HG03457 (cell line): ENCODE measurements at regions not wholly inside any gene's neighbourhood (a gene's known extent, or its start where the extent isn't known, plus 50 kb on each side); places are given as distances from the start of the nearest gene placed in this dataset.

Experiments used
- ATAC-seq: cut with Tn5 transposase; IDR thresholded peaks from one replicate; pipeline ENCODE4 v1.9.1; 2021; ENCODE audit warnings: moderate number of reproducible peaks; ENCODE audit not compliant: unreplicated experiment

DNA sequence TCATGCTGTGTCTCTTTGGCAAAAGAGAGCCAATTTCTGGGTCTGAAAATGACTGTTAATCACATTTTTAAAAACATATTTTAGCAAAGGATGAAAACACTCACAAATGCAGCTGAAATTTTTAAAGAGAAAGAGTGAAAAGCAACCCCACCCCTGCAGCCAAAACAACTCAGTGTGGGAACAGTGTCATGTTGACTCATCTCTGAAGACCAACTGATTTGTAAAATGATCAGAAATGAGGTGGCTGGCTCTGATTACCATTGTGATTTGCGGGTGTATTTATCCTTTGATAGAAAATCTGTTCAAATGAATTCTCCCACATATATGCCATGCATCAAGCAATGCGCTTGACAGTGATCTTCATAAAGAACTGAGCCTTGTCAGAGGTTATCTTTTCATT lies 287.0 kb upstream of the ESRRG start:
- ATAC-seq: no peak

DNA sequence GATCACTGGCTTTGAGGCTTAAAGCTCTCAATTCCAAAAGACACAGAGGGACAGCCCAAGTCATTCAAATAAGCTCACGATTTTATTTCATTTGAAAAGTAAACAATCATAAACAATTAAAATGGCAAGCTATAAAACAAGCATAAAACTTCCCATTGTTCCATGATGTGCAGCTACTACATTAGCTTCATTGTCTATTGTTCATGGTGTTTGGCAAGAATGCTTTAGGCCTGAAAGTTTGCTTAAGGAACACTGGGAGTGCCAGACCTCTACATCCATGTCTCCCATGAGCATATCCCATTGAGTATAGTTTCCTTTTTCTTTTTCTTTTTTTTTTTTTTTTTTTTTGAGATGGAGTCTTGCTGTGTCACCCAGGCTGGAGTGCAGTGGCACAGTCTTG lies 286.1 kb upstream of the ESRRG start:
- no peak for ATAC-seq

DNA sequence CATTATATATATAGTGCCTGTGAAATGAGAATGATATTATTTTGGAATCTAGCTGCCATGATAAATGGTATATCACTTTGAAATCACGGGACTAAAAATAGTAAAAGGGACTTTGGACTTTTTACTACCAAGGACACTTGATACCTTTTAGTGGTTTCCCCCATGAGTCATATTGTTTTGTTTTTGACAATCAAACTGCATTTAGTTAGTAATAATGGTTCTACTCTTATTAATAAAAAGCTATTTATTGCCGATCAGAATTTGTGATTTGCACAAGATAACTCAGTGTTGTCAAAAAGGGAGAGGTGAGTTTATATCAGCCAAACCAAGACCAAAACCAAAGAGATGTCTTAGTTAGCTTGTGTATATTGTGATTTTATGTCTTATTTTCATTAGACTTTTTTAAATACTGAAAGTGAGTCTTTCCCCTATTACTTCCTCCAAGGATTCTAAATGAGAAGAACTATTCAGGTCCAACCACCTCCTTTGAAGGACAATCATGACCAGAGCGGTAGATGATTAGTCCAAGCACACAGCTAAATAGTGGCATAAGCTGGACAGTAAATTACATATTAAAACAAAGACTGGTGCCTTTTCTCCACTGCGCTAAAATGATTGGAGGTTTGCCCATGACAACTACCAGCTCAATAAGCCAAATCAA lies 281.7 kb upstream of the ESRRG start:
- ATAC-seq: no peak

DNA sequence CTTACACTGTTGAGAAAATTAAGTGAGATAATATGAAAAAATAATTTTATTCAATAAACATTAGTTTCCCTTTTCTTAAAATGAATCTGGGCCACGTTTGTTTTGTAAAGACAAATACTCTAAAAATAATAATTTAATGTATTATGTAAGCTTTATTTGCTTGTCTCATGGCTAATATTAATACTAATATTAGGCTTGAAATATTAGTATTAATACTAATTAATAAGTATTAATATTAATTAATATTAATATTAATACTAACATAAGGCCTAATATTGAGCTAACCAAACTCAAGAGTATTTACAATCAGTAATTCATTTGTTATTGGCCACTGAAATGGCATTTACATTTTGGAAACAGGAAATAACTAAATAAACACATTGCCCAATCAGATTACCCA lies 280.1 kb upstream of the ESRRG start:
- ATAC-seq: no peak

DNA sequence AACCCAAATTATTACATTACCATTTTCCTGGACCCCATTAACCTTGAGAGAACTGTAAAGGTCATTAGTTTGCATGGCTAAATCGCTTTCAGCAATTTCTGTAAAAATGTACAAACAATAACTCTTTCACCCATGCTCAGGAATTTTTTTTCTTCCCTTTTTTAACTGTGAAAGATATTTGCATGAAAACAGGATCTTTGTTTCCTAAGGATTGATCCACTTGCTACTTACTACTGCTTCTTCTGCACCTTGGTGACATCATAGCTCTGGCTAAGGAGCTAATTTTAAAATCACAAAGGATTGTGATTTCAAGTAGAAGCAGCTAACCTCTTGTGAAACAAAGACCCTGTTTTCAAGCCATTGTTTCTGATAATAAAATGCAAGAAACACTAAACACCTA lies 274.6 kb upstream of the ESRRG start:
- ATAC-seq: no peak

DNA sequence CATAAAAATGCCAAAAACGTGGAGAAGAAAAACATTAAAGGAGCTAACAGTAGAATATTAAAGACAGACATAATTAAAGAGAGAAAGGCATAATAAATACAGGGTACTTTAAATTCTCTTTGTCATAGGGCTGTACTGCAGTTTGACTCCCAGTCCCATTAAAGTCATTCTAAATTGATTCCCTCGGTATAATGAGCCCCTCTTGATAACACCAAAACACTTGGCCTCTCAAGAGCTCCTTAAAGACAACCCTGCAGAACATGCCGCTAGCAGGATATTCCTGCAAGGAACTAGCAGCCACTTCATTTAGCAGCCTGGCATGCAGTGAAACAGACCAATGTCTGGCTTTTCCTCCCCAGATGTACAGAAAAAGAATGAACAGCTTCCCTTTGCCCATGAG lies 273.8 kb upstream of the ESRRG start:
- no peak for ATAC-seq

DNA sequence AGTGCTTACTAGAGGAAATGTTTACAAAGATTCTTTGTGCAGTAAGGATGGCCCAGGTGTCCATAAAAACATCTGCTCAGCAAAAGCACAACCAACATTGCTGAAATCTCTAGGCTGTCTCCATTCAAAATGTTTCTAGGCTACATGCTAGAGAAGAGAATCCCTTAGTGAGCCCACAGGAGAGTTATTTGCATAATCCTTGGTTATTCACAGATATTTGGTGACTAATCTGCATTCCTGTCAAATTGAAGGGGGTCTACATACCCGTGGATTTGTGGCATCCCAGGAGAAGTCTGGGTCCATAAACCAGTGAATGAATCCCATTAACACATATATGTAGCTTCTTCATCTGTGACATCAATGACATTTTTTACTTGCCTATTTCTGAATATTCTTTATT lies 261.3 kb upstream of the ESRRG start:
- ATAC-seq: no peak

DNA sequence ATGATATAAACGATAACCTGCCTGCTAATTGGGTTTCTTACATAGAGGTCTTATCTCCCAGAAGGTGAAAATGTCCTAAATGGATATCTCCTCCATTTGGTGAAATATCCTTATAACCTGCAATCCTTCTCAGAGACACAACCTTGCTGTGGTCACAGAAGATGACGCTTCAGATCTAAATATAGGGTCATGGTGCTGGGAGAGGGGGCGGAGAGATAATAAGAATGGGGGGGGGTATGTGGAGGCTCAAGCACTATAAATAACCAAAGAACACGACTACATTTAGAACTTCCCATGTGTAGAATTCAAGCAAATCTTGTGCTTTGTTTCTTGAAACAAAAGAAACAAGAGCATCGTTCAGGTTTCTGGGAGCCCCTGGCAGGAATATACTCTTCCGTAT lies 260.6 kb upstream of the ESRRG start:
- ATAC-seq: no peak

DNA sequence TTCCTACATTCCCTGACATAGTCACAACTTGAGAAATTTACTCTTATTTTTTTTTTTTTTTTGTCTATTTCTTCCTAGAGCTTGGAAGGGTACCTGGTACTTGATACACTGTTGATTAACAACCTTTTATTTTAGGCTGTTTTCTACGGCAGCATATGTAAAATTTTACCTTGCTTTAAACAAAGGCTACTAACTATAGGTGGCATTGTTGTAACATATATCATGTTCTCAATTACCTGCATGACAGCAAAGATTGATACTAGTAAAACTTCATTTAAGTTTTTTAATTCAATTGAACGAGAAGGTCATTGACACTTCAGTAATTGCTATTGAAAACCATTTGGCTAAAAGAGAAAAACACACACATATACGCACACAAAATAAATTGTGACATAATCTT lies 238.3 kb upstream of the ESRRG start:
- no peak for ATAC-seq

DNA sequence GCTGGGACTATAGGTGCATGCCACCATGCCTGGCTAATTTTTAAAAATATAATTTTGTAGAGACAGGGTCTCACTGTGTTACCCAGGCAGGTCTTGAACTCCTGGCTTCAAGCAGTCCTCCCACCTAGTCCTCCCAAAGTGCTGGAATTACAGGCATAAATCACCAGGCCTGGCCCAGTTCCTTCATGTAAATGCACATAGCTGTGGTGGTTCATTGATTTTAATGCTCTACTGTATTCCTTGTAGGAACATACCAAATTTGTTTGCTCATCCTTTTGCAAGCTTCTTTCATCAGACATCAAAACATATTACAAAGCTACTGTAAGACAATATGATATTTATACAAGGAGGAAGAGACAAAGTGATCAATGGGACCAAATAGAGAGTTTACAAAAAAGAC lies 237.5 kb upstream of the ESRRG start:
- ATAC-seq: no peak

DNA sequence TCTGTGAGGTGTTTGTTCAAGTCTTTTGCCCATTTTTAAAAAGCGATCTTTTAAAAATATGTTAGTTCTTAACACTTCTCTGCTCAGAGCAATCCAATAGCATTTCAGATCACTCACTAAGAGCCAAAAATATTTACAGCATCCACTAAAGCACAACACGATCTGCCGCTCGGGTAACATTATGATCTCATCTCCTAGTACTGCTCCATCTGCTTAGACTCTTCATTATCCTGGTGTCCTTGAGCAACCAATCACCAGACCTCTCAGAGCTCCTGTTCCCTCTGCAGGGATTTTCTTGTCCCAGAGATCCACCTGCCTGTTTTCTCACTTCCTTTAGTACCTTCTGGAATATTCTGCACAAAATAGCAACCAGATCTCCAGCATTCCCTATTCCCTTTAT lies 235.3 kb upstream of the ESRRG start:
- ATAC-seq: no peak

DNA sequence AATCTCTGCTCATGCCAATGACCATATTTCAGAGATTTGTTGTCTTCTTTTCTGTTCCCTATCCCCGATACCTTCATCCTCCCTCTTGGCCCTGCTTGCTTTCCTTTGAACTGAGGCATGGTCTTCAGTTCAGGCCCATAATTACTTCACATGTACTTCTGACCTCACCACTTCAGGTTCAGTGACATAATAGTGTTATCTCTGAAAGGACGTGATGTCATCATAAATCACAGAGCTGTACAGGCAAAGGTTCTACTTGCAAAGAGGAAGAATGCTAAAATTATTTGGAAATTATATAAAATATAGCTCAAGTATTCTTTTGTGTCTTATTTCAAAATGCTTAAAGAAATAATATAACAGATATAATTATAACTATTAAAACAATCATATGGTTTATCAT lies 230.3 kb upstream of the ESRRG start:
- ATAC-seq: no peak

DNA sequence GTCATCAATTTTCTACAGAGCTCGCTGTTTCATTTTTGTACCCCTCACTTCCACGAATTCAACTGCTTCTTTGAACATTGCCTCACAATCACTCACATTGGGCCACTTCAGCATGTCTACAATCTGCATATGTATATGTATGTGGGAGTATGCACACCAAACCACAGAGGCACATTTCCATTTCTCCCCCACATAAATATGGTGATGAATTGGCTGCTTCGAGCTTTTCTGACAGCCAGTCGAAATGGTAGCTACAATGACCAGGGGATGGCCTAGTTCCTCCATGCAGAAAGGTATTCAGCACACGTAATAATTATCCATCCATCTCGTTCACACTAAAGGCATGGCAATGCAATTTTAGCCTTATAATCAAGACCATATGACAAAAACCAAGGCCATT lies 229.6 kb upstream of the ESRRG start:
- ATAC-seq: no peak

DNA sequence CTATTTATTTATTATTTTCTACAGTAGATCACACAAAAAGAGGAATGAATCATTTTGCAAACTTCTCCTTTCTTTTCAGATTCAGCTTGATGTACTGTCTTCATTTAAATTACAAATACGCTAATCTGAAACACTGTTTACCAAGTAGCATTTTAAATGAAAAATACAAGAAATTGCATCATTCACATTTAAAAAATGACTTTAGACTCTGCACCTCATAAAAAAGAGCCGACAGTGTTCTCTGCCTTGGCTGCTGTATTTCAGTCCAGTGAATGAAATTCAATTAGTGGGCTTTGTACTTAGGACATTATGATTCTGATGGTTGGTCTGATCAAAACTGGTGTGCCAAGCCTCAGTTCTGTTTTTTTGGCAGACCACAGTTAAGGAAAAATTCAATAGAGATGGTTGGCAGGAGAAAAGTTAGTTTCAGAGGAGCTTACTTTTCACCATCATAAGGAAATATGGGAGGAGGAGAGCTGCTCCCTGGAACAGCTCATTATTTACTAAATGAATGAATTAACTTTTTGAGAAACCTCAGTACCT lies 222.4 kb upstream of the ESRRG start:
- no peak for ATAC-seq

DNA sequence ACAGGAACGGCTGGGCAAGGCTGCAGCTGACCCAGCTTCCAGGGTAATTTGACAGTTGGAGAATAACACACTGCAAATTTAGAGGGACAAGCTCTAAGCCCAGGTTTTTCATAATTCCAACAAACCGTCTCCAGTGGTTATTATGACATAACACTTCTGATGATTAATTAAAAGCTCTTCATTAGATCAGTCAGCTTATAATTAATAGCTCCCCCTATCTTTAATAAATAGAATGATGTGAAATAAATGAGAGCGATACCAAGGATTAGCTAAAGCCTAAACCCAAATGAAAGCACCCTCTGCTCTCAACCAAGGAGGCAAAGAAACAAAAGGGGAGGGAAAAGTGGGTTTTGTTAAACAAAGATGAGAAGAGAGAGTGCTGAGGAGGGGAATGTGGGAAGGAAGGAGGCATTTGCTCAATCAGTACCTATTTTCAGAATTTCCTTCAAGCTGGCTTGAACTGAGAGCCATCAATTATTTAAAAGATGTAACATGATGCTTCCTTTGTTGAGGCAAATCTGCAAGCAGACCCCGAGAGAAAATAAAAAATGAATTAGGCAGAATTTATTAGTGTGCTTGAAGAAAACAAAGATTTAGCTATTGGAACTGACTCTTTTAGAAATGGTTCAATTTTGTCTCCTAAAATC lies 221.8 kb upstream of the ESRRG start:
- ATAC-seq: no peak

DNA sequence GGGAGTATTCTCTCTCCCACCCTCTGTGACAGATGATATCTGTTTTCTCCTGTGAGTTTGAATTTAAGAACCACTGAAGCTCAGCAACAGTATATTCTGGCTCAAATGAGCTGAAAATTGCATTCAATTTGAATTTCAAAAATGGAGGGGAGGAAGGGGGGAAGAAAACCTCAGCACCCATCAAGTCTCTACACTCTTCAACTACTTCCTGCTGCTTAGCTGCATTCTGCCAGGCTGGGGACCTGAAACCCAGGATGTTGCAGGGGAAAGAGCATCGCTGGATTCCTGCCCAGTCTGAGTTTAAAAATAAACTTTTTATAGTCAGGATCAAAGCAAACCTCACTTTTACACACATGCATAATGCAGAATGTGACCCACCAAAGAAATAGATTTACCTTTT lies 214.3 kb upstream of the ESRRG start:
- no peak for ATAC-seq

DNA sequence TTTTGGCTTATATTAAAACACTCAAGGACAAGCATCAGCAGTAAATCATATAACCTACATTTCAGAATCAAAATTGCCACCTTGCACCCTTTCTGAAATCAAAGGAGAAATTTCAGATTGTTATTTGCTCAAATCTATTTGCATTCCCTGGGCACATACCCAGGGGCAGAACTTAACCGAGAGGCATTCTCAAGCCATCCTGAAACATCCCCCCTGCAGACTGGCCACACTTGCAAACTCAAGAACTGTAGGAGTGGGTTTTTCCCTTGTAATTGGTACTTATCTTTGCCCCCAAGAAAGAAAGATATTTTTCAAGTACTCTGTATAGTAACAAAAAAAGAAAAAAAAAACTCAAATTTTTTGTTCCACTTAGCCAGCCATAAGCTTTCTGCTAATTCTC lies 213.6 kb upstream of the ESRRG start:
- no peak for ATAC-seq

DNA sequence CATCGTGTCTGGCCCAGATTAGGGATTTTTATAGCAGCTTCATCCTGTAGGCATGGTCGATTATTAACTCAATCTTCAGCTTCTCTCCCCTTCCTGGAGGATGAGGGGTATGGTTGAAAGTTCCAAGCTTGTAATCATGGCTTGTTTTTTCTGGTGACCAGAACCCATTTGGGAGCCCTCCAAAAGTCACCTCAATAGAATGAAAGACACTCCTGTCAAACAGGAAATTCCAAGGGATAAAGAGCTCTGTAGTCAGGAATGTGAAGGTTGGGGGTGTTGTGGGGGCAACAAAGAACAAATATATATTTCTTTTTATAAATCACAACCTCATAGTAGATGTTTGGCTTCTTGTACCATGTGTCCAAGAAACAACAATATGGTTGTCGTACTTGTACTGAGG lies 212.7 kb upstream of the ESRRG start:
- no peak for ATAC-seq

DNA sequence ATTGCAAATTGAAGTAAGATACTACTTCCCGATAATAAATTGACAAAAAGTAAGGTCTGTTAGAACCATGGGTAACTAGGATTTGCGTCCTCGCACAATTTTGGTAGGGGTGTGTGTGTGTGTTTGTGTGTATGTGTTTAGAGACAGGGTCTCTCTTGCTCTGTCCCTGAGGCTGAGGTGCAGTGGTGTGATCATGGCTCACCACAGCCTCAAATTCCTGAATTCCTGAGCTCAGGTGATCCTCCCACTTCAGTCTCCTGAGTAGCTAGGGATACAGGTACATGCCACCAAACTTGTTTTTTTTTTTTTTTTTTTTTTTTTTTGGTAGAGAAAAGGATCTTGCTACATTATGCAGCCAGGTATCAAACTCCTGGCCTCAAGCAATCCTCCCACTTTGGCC lies 209.2 kb upstream of the ESRRG start:
- ATAC-seq: no peak

DNA sequence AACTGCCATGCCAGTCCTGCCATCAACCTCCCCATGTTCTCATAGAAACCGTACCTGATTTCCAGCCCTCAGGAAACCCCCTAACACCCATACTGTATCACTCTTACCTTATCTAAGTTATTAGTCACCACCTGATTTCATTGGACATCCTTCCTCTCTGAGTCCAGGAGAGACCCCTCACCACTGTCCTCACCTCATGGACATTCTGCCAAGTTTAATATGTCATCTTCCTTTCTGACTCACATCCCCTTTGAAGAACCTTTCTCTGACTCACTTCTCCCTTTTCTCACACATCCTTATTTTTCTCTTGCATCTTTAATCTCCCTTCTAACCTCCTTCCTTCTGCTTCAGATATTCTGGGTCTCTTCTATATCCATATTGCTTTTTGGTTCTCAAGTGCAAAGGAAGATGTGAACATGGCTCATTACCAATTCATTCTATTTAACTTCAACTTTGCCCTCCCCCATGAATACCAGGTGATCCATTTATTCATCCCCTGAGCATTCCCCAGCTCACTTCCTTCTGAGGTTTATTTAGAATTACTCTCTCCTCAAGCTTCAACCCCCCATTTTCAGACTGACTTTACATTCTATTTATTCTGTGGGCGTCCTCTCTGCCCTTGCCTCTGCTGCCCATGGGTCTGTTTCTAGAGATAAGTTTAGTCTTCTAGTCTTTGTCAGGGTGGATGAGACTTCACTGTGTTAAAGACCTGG lies 206.8 kb upstream of the ESRRG start:
- no peak for ATAC-seq

DNA sequence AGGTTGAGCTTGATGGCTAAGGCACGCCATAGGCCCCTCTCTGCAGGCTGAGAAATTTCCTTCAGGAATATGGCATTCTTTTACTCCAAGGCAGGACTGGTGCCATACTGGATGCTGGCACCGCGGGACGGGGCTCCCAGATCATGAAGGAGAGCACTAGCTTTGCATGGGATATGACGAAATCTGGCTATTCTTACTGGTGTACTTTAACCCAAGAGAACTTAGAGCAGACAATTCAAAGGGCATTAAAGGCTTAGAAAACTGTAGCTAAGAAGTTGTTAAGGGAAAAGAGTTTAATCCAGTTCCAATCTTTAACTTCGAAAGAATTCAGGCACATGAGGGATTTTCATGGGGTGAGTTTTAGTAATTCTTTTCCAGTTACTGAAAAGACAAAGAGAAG lies 204.4 kb upstream of the ESRRG start:
- ATAC-seq: no peak
